PC-3 (cell line): ENCODE measurements at regions not wholly inside any gene's neighbourhood (a gene's known extent, or its start where the extent isn't known, plus 50 kb on each side); places are given as distances from the start of the nearest gene placed in this dataset.
A peak's percentile ranks its signal among the peaks of the same experiment; 100 is the strongest.

Experiments
- ATAC-seq: fragments of 200-7000 bp; cut with Tn5 transposase; 2 replicates; pipeline ENCODE4 v1.9.1; 2020; ENCODE audit warnings: mild to moderate bottlenecking, moderate library complexity
- BruUV-seq: library from RNA; stranded (reverse); fragments of 400-500 nt; replicated peaks from 2 replicates; lab custom pipeline; 2021; lab: Mats Ljungman, UMichigan
- CTCF ChIA-PET: fragments of 300-600 bp; sonication (Branson Sonifier 250); formaldehyde crosslinking; loops from one replicate; lab custom pipeline; 2022; ENCODE audit warnings: antibody characterized with exemption; lab: Charles Lee
- POLR2A ChIA-PET: fragments of 300-600 bp; sonication (Branson Sonifier 250); formaldehyde crosslinking; loops from one replicate; lab custom pipeline; 2022; ENCODE audit warnings: antibody characterized with exemption; ENCODE audit not compliant: unreplicated experiment; lab: Charles Lee
- DNase-seq: peaks from one replicate; pipeline ENCODE4 v3.0.0-alpha.2; 2015
- H2AFZ ChIP-seq: fragments of 300-600 bp; sonication (generic); 2 replicates; pipeline ENCODE4 v1.6.0; 2016; ENCODE audit warnings: antibody characterized with exemption, low read length
- H3F3A ChIP-seq: fragments of 300-600 bp; sonication (generic); one replicate; pipeline ENCODE4 v1.6.0; 2017; ENCODE audit warnings: antibody characterized with exemption, low read length, control low read depth, mild to moderate bottlenecking; ENCODE audit not compliant: unreplicated experiment
- H3K27ac ChIP-seq: fragments of 300-600 bp; sonication (generic); 2 replicates; pipeline ENCODE4 v1.5.1; 2016; ENCODE audit warnings: mild to moderate bottlenecking, low read length
- H3K27me3 ChIP-seq: fragments of 300-600 bp; sonication (generic); 2 replicates; pipeline ENCODE4 v1.6.1; 2016; ENCODE audit warnings: low read length, mixed read lengths
- H3K36me3 ChIP-seq: fragments of 300-600 bp; sonication (generic); 2 replicates; pipeline ENCODE4 v1.6.1; 2016; ENCODE audit warnings: low read depth, mixed run types, low read length, mixed read lengths
- H3K4me1 ChIP-seq: fragments of 300-600 bp; sonication (generic); 2 replicates; pipeline ENCODE4 v1.5.1; 2016; ENCODE audit warnings: low read length; ENCODE audit not compliant: insufficient read depth
- H3K4me2 ChIP-seq: fragments of 300-600 bp; sonication (generic); 2 replicates; pipeline ENCODE4 v1.6.0; 2016; ENCODE audit warnings: low read length
- H3K4me3 ChIP-seq: fragments of 300-600 bp; sonication (generic); 2 replicates; pipeline ENCODE4 v1.5.1; 2016; ENCODE audit warnings: mild to moderate bottlenecking, low read length, mixed read lengths
- H3K79me2 ChIP-seq: fragments of 300-600 bp; sonication (generic); 2 replicates; pipeline ENCODE4 v1.6.1; 2017; ENCODE audit warnings: low read length, mixed read lengths
- H3K9ac ChIP-seq: fragments of 300-600 bp; sonication (generic); 2 replicates; pipeline ENCODE4 v1.6.0; 2016; ENCODE audit warnings: mild to moderate bottlenecking, low read length
- H3K9me2 ChIP-seq: fragments of 300-600 bp; sonication (generic); replicated peaks from 2 replicates; pipeline ENCODE4 v1.6.1; 2016; ENCODE audit warnings: mixed run types, low read length, mixed read lengths
- H3K9me3 ChIP-seq: fragments of 300-600 bp; sonication (generic); 2 replicates; pipeline ENCODE4 v1.6.1; 2016; ENCODE audit warnings: low read length, mixed read lengths
- H4K20me1 ChIP-seq: fragments of 300-600 bp; sonication (generic); 2 replicates; pipeline ENCODE4 v1.6.1; 2016; ENCODE audit warnings: low read length, mixed read lengths
- EZH2 ChIP-seq: fragments of 300-600 bp; sonication (generic); IDR thresholded peaks from one replicate; pipeline ENCODE4 v1.6.1; 2017; ENCODE audit warnings: antibody characterized with exemption, mild to moderate bottlenecking, low read length; ENCODE audit not compliant: unreplicated experiment
- EZH2phosphoT487 ChIP-seq: fragments of 300-600 bp; sonication (generic); IDR thresholded peaks from 2 replicates; pipeline ENCODE4 v1.6.1; 2018; ENCODE audit warnings: mild to moderate bottlenecking, antibody characterized with exemption, low read length, borderline replicate concordance
- intact Hi-C: fragments of 100-400 bp; cut with micrococcal nuclease; formaldehyde crosslinking; loops from 2 replicates; pipeline ENCODE4 v1.9.0; 2023
- TF ChIP-seq, protein P1 (sequence below): fragments of 300-600 bp; sonication (generic); conservative IDR thresholded peaks from 2 replicates; pipeline ENCODE4 v1.5.1; 2017; ENCODE audit warnings: antibody characterized with exemption, low read depth, mild to moderate bottlenecking, low read length

DNA sequence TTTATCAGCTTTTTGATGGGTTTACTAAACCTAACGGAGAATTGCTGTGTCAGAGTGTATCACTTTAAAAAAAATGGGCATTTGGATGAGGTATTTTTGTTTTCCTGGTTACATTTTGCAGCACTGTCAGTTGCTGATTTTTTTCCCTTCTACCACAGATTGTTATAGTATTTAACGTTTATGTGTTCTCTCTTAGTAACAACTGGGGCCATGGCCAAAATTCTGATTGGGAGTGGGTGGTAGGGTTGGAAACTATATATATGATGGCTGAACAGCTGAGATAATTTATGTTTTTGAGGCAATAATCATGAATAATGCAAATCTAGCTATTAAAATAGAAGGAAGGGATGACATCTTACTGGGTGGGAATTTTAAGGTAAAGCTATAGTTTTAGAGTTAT lies 229.4 kb upstream of the SUCLG2 start:
- Histone ChIP-seq H3K9me3 (no peaks in the 10 kb centered on the region), H3K27me3 (no peaks in the 10 kb centered on the region), H3K4me2 (no peak overlapping the region), H3K27ac (no peak overlapping the region), H3K9ac (no peak overlapping the region), H3K4me1 (no peaks in the 10 kb centered on the region), H3F3A (no peaks in the 10 kb centered on the region), H3K79me2 (no peaks in the 10 kb centered on the region), H2AFZ (no peak overlapping the region), H3K36me3 (no peaks in the 10 kb centered on the region), H3K9me2 (no peaks in the 10 kb centered on the region), H3K4me3 (no peak overlapping the region), H4K20me1 (no peaks in the 10 kb centered on the region)
- intact Hi-C loops, result no loop called here
- ChIA-PET CTCF (no interaction called here), POLR2A (no interaction called here)
- ATAC-seq (no peak), DNase-seq (no peak)
- TF ChIP-seq, protein P1, sequence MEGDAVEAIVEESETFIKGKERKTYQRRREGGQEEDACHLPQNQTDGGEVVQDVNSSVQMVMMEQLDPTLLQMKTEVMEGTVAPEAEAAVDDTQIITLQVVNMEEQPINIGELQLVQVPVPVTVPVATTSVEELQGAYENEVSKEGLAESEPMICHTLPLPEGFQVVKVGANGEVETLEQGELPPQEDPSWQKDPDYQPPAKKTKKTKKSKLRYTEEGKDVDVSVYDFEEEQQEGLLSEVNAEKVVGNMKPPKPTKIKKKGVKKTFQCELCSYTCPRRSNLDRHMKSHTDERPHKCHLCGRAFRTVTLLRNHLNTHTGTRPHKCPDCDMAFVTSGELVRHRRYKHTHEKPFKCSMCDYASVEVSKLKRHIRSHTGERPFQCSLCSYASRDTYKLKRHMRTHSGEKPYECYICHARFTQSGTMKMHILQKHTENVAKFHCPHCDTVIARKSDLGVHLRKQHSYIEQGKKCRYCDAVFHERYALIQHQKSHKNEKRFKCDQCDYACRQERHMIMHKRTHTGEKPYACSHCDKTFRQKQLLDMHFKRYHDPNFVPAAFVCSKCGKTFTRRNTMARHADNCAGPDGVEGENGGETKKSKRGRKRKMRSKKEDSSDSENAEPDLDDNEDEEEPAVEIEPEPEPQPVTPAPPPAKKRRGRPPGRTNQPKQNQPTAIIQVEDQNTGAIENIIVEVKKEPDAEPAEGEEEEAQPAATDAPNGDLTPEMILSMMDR, result no peak
- TF ChIP-seq EZH2phosphoT487 (no peak), EZH2 (no peak)
- no TSS peak for BruUV-seq

DNA sequence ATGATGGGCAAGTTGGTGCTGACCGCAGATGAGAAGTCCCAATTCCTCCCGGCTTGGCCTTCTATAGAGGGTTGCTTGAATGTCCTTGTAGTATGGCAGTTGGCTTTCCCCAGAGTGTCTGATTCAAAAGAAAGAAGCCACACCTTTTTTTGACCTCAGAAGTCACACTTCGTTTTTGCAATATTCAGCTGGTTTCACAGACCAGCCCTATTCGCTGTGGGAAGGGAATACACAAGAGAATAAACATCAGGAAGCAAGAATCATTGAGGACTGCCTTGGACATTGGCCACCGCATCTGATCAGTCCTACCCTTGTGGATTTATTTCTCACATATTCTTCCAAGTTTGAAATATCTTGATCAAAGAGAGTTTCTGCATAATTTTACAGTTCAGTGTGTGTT lies 228.6 kb upstream of the SUCLG2 start:
- no peak overlapping the region for H3K27ac ChIP-seq
- no peaks in the 10 kb centered on the region for H3F3A ChIP-seq
- no peaks in the 10 kb centered on the region for H3K9me2 ChIP-seq
- intact Hi-C loops, result no loop called here
- ATAC-seq, result no peak
- no peak overlapping the region for H3K4me3 ChIP-seq
- H4K20me1 ChIP-seq, result no peaks in the 10 kb centered on the region
- H3K4me2 ChIP-seq, result no peak overlapping the region
- no peaks in the 10 kb centered on the region for H3K36me3 ChIP-seq
- DNase-seq, result no peak
- H3K27me3 ChIP-seq, result no peaks in the 10 kb centered on the region
- no peak overlapping the region for H3K9ac ChIP-seq
- POLR2A ChIA-PET, result no interaction called here
- H2AFZ ChIP-seq, result no peak overlapping the region
- no peaks in the 10 kb centered on the region for H3K4me1 ChIP-seq
- CTCF ChIA-PET, result no interaction called here
- H3K9me3 ChIP-seq, result no peaks in the 10 kb centered on the region
- BruUV-seq, result no TSS peak
- H3K79me2 ChIP-seq, result no peaks in the 10 kb centered on the region
- TF ChIP-seq EZH2, result no peak
- TF ChIP-seq, protein P1, result no peak
- no peak for TF ChIP-seq EZH2phosphoT487

DNA sequence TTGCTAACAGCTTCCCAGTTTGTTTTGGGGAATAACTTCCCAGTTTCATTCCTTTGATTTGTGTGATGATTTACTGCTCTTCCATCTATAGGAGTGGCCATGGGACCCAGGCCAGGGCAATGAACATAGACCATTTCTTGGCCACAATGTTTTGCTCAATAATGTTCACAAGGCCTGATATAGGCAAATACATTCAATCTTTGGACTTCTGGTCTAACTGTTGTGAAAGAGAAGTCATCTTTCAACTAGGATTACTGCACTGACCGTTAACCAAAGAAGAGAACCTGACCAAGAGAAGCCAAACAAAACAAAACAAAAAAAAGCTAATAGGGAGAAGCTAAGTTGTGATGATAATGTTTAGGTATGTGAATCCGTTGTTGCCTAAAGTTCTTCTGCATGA lies 221.8 kb upstream of the SUCLG2 start:
- H3K27ac ChIP-seq, result peak overlapping the region; percentile 49
- intact Hi-C loops, result no loop called here
- H3K4me1 ChIP-seq, result peaks cover 13% of the 10 kb centered on the region; the same call in 1 of the 2 replicates
- H3K9me2 ChIP-seq, result no peaks in the 10 kb centered on the region
- H3K4me3 ChIP-seq, result no peak overlapping the region
- DNase-seq (no peak), ATAC-seq (no peak)
- no peaks in the 10 kb centered on the region for H3F3A ChIP-seq
- no peaks in the 10 kb centered on the region for H4K20me1 ChIP-seq
- H3K36me3 ChIP-seq, result no peaks in the 10 kb centered on the region
- H2AFZ ChIP-seq, result no peak overlapping the region
- TF ChIP-seq EZH2 (no peak), EZH2phosphoT487 (no peak)
- TF ChIP-seq, protein P1, result no peak
- POLR2A ChIA-PET, result no interaction called here
- H3K27me3 ChIP-seq, result no peaks in the 10 kb centered on the region
- no peak overlapping the region for H3K9ac ChIP-seq
- CTCF ChIA-PET, result no interaction called here
- H3K4me2 ChIP-seq, result no peak overlapping the region
- no peaks in the 10 kb centered on the region for H3K9me3 ChIP-seq
- H3K79me2 ChIP-seq, result no peaks in the 10 kb centered on the region
- no TSS peak for BruUV-seq
